ENCODE measurements at regions not wholly inside any gene's neighbourhood (a gene's known extent, or its start where the extent isn't known, plus 50 kb on each side); places are given as distances from the start of the nearest gene placed in this dataset.

- no peaks in the 10 kb centered on the region for H3K9me3 ChIP-seq
- no peak overlapping the region for H3K4me3 ChIP-seq
- no peaks in the 10 kb centered on the region for H3K27me3 ChIP-seq
- no peaks in the 10 kb centered on the region for H3K36me3 ChIP-seq
- no peak for DNase-seq
Measured at GRCh38 chr13:30816736-30817135, 81.4 kb downstream of the ALOX5AP start.

GRCh38 chr13:30818323-30818960 lies 83.1 kb downstream of the ALOX5AP start:
- Histone ChIP-seq H3K27me3 (no peaks in the 10 kb centered on the region), H3K4me3 (no peak overlapping the region), H3K36me3 (no peaks in the 10 kb centered on the region), H3K9me3 (no peaks in the 10 kb centered on the region)
- no peak for DNase-seq

- H3K36me3 ChIP-seq: no peaks in the 10 kb centered on the region
- DNase-seq: no peak
- H3K9me3 ChIP-seq: no peaks in the 10 kb centered on the region
- H3K27me3 ChIP-seq: 0 out of 2 replicates have a peak, but pooled peaks cover 3% of the 10 kb centered on the region
- no peak overlapping the region for H3K4me3 ChIP-seq
Measured at GRCh38 chr13:30819136-30819888, 84.0 kb downstream of the ALOX5AP start.

- H3K4me3 ChIP-seq: no peak overlapping the region
- H3K36me3 ChIP-seq: no peaks in the 10 kb centered on the region
- H3K9me3 ChIP-seq: no peaks in the 10 kb centered on the region
- DNase-seq: no peak
- 0 out of 2 replicates have a peak, but pooled peaks cover 3% of the 10 kb centered on the region for H3K27me3 ChIP-seq
Measured at GRCh38 chr13:30821421-30821820, 84.7 kb upstream of the MEDAG start.

- Histone ChIP-seq H3K36me3 (no peaks in the 10 kb centered on the region), H3K9me3 (no peaks in the 10 kb centered on the region), H3K27me3 (0 out of 2 replicates have a peak, but pooled peaks cover 3% of the 10 kb centered on the region), H3K4me3 (no peak overlapping the region)
- no peak for DNase-seq
Measured at GRCh38 chr13:30824651-30825050, 81.4 kb upstream of the MEDAG start.

- DNase-seq: no peak
- H3K4me3 ChIP-seq: no peak overlapping the region
- no peaks in the 10 kb centered on the region for H3K9me3 ChIP-seq
- no peaks in the 10 kb centered on the region for H3K36me3 ChIP-seq
- 0 out of 2 replicates have a peak, but pooled peaks cover 3% of the 10 kb centered on the region for H3K27me3 ChIP-seq
Measured at GRCh38 chr13:30826911-30827577, 79.0 kb upstream of the MEDAG start.

- 0 out of 2 replicates have a peak, but pooled peaks cover 3% of the 10 kb centered on the region for H3K27me3 ChIP-seq
- H3K36me3 ChIP-seq: no peaks in the 10 kb centered on the region
- no peaks in the 10 kb centered on the region for H3K9me3 ChIP-seq
- H3K4me3 ChIP-seq: no peak overlapping the region
- no peak for DNase-seq
Measured at GRCh38 chr13:30827578-30827925, 78.5 kb upstream of the MEDAG start.

- DNase-seq: peak; percentile 50
- 0 out of 2 replicates have a peak, but pooled peaks cover under 1% of the 10 kb centered on the region for H3K27me3 ChIP-seq
Measured at GRCh38 chr13:30829145-30829832, 76.8 kb upstream of the MEDAG start.

GRCh38 chr13:30829833-30830637 lies 76.0 kb upstream of the MEDAG start:
- Histone ChIP-seq H3K27me3 (no peaks in the 10 kb centered on the region), H3K9me3 (no peaks in the 10 kb centered on the region)
- peak; percentile 33 for DNase-seq

More at GRCh38 chr13:30829145-30829832, 76.8 kb upstream of the MEDAG start:
- Histone ChIP-seq H3K9me3 (no peaks in the 10 kb centered on the region), H3K4me3 (no peak overlapping the region), H3K36me3 (no peaks in the 10 kb centered on the region)

GRCh38 chr13:30830638-30830965 lies 75.5 kb upstream of the MEDAG start:
- no peaks in the 10 kb centered on the region for H3K27me3 ChIP-seq
- H3K4me3 ChIP-seq: no peak overlapping the region
- DNase-seq: no peak
- no peaks in the 10 kb centered on the region for H3K9me3 ChIP-seq
- no peaks in the 10 kb centered on the region for H3K36me3 ChIP-seq

More at GRCh38 chr13:30829833-30830637, 76.0 kb upstream of the MEDAG start:
- Histone ChIP-seq H3K36me3 (no peaks in the 10 kb centered on the region), H3K4me3 (no peak overlapping the region)

GRCh38 chr13:30831515-30831914 lies 74.6 kb upstream of the MEDAG start:
- H3K36me3 ChIP-seq: no peaks in the 10 kb centered on the region
- no peaks in the 10 kb centered on the region for H3K27me3 ChIP-seq
- no peak overlapping the region for H3K4me3 ChIP-seq
- no peaks in the 10 kb centered on the region for H3K9me3 ChIP-seq
- no peak for DNase-seq

- H3K36me3 ChIP-seq: no peaks in the 10 kb centered on the region
- DNase-seq: no peak
- no peaks in the 10 kb centered on the region for H3K9me3 ChIP-seq
- H3K27me3 ChIP-seq: no peaks in the 10 kb centered on the region
- H3K4me3 ChIP-seq: no peak overlapping the region
Measured at GRCh38 chr13:30832377-30832776, 73.7 kb upstream of the MEDAG start.

- Histone ChIP-seq H3K9me3 (no peaks in the 10 kb centered on the region), H3K4me3 (no peak overlapping the region), H3K27me3 (no peaks in the 10 kb centered on the region), H3K36me3 (no peaks in the 10 kb centered on the region)
- peak; percentile 32 for DNase-seq
Measured at GRCh38 chr13:30832845-30833332, 73.2 kb upstream of the MEDAG start.

- Histone ChIP-seq H3K9me3 (no peaks in the 10 kb centered on the region), H3K36me3 (no peaks in the 10 kb centered on the region), H3K27me3 (no peaks in the 10 kb centered on the region), H3K4me3 (no peak overlapping the region)
- DNase-seq: no peak
Measured at GRCh38 chr13:30835442-30835841, 70.6 kb upstream of the MEDAG start.

- H3K27me3 ChIP-seq: no peaks in the 10 kb centered on the region
- H3K36me3 ChIP-seq: no peaks in the 10 kb centered on the region
- DNase-seq: no peak
Measured at GRCh38 chr13:30837227-30838159, 68.6 kb upstream of the MEDAG start.

More at GRCh38 chr13:30837227-30838159, 68.6 kb upstream of the MEDAG start:
- H3K9me3 ChIP-seq: no peaks in the 10 kb centered on the region
- H3K4me3 ChIP-seq: no peak overlapping the region
